Ovary (tissue), 7 donors: ENCODE measurements at regions not wholly inside any gene's neighbourhood (a gene's known extent, or its start where the extent isn't known, plus 50 kb on each side); places are given as distances from the start of the nearest gene placed in this dataset.

Experiments
- DNase-seq, 5 donors: peaks; one replicate each; pipeline ENCODE4 v3.0.0-alpha.2; 2019 to 2020
- H3K27ac ChIP-seq, 2 donors: fragments of 200-600 bp; one replicate each; pipeline versions ENCODE4 v1.5.1 to v1.8.0; 2019 to 2022
- H3K27me3 ChIP-seq: fragments of 200-600 bp; one replicate; pipeline ENCODE4 v1.8.0; 2022
- H3K36me3 ChIP-seq: fragments of 200-600 bp; sonication (generic); one replicate; pipeline ENCODE4 v1.5.1; 2019
- H3K4me1 ChIP-seq: one replicate; pipeline ENCODE4 v1.8.1; 2013; ENCODE audit warnings: mild to moderate bottlenecking, moderate library complexity; ENCODE audit not compliant: insufficient read depth
- H3K4me3 ChIP-seq: fragments of 200-600 bp; sonication (generic); one replicate; pipeline ENCODE4 v1.5.1; 2017
- H3K9me3 ChIP-seq, 2 donors: fragments of 200-600 bp in 1 of 2; sonication (generic) in 1 of 2; one replicate each; pipeline versions ENCODE4 v1.5.1 to v1.8.1; 2013 to 2019; ENCODE audit warnings: mild to moderate bottlenecking in 1 of 2, moderate library complexity in 1 of 2
- CTCF ChIP-seq, 3 donors: fragments of 450-650 bp in 2 of 3; fragments of 200-600 bp in 1 of 3; IDR thresholded peaks; one replicate each; pipeline versions ENCODE4 v1.5.1 to v1.8.0; 2016 to 2022; ENCODE audit warnings: antibody characterized with exemption in 3 of 3, mild to moderate bottlenecking in 1 of 3
- EP300 ChIP-seq: sonication (generic); formaldehyde crosslinking; IDR thresholded peaks from one replicate; pipeline ENCODE4 v1.6.1; 2017; ENCODE audit warnings: antibody characterized with exemption
- POLR2A ChIP-seq: fragments of 450-650 bp; IDR thresholded peaks from one replicate; pipeline ENCODE4 v1.6.1; 2017; ENCODE audit warnings: antibody characterized with exemption, mild to moderate bottlenecking, moderate library complexity
- WGBS, 3 donors: extraction: QIAGEN DNeasy Blood & Tissue Kit in 1 of 3; methylation state at CpG; one replicate each; pipeline versions ENCODE4 v1.1.5 to v1.1.7; 2013 to 2017; 5-methylcytosine and 5-hydroxymethylcytosine counted together
- intact Hi-C, 4 donors: fragments of 100-400 bp; cut with DNase I; formaldehyde crosslinking; loops; one replicate each; pipeline versions ENCODE4 v1.11.0 to v1.15.1; 2022 to 2023
- donor health status: DM: no; HTN: no; CAD: no; lungs with moderate emphysema.
- donor health status: DM: no; HTN: no; CAD: no.
- donor health status: Bipolar disorder and iron deficiency.
- donor health status: DM: no; HTN: no; CAD: no.
- donor health status: DM: yes; HTN: yes; CAD: no.

- Histone ChIP-seq H3K27ac (no peak overlapping the region), H3K4me1 (no peaks in the 10 kb centered on the region), H3K36me3 (no peaks in the 10 kb centered on the region), H3K27me3 (no peaks in the 10 kb centered on the region), H3K9me3 (no peaks in the 10 kb centered on the region), H3K4me3 (no peak overlapping the region)
- WGBS, 3 donors: 52 to 56% (median 55%) methylated on average over 2 of the region's 2 CpGs
- DNase-seq: no peak
- no peak for TF ChIP-seq POLR2A
- TF ChIP-seq CTCF (IDR thresholded peaks at IDR 0.05): no peak
- no peak for TF ChIP-seq EP300
- intact Hi-C loops: no loop called here
These were observed 532.0 kb upstream of the GRAMD2B start for GRCh38 chr5:125891061-125891725.

- H3K9me3 ChIP-seq: no peaks in the 10 kb centered on the region
- intact Hi-C loops: no loop called here
- H3K27ac ChIP-seq: no peak overlapping the region
- no peaks in the 10 kb centered on the region for H3K4me1 ChIP-seq
- 72 to 89% (median 83%) methylated on average over 1 of the region's 1 CpG for WGBS, 3 donors
- H3K4me3 ChIP-seq: no peak overlapping the region
- DNase-seq: no peak
- TF ChIP-seq POLR2A (no peak), EP300 (no peak), CTCF (IDR thresholded peaks at IDR 0.05) (no peak)
- no peaks in the 10 kb centered on the region for H3K36me3 ChIP-seq
- H3K27me3 ChIP-seq: no peaks in the 10 kb centered on the region
These were observed 528.8 kb upstream of the GRAMD2B start for GRCh38 chr5:125894383-125894782.

- Histone ChIP-seq H3K27me3 (no peaks in the 10 kb centered on the region), H3K4me3 (no peak overlapping the region), H3K9me3 (no peaks in the 10 kb centered on the region), H3K36me3 (no peaks in the 10 kb centered on the region), H3K4me1 (no peaks in the 10 kb centered on the region), H3K27ac (no peak overlapping the region)
- intact Hi-C loops: no loop called here
- TF ChIP-seq EP300 (no peak), CTCF (IDR thresholded peaks at IDR 0.05) (no peak), POLR2A (no peak)
- no peak for DNase-seq
- WGBS, 3 donors: 52 to 64% (median 60%) methylated on average over 3 of the region's 3 CpGs
These were observed 526.8 kb upstream of the GRAMD2B start for GRCh38 chr5:125896368-125896767.

GRCh38 chr5:125897089-125897488, 526.1 kb upstream of the GRAMD2B start:
- TF ChIP-seq CTCF (IDR thresholded peaks at IDR 0.05) (no peak), EP300 (no peak), POLR2A (no peak)
- intact Hi-C loops: no loop called here
- no peaks in the 10 kb centered on the region for H3K4me1 ChIP-seq
- DNase-seq: no peak
- H3K27me3 ChIP-seq: no peaks in the 10 kb centered on the region
- no peaks in the 10 kb centered on the region for H3K9me3 ChIP-seq
- H3K36me3 ChIP-seq: no peaks in the 10 kb centered on the region
- H3K27ac ChIP-seq: no peak overlapping the region
- H3K4me3 ChIP-seq: no peak overlapping the region
